Large intestine (tissue), 3 donors: ENCODE measurements at regions not wholly inside any gene's neighbourhood (a gene's known extent, or its start where the extent isn't known, plus 50 kb on each side); places are given as distances from the start of the nearest gene placed in this dataset.

ENCODE experiments used
- DNase-seq, 2 donors: peaks; one replicate each; pipeline versions ENCODE4 v3.0.0 to v3.0.0-alpha.2; 2013
- H3K27ac ChIP-seq: one replicate; pipeline ENCODE4 v1.5.1; 2013; ENCODE audit warnings: low read length
- H3K27me3 ChIP-seq: 2 replicates; pipeline ENCODE4 v1.6.1; 2013; ENCODE audit warnings: low read length; ENCODE audit not compliant: control insufficient read depth, insufficient read depth
- H3K36me3 ChIP-seq: 2 replicates; pipeline ENCODE4 v1.6.1; 2013; ENCODE audit warnings: low read length; ENCODE audit not compliant: control insufficient read depth, insufficient read depth
- H3K4me1 ChIP-seq: one replicate; pipeline ENCODE4 v1.6.1; 2013; ENCODE audit warnings: low read length; ENCODE audit not compliant: control insufficient read depth, insufficient read depth
- H3K4me3 ChIP-seq: one replicate; pipeline ENCODE4 v1.5.1; 2013; ENCODE audit warnings: low read length
- H3K9me3 ChIP-seq: one replicate; pipeline ENCODE4 v1.6.1; 2013; ENCODE audit warnings: mild to moderate bottlenecking, low read depth, low read length, moderate library complexity; ENCODE audit not compliant: control insufficient read depth
- WGBS: methylation state at CpG from one replicate; pipeline ENCODE4 v1.1.5; 2013; ENCODE audit warnings: low lambda C conversion rate; ENCODE audit not compliant: insufficient coverage; 5-methylcytosine and 5-hydroxymethylcytosine counted together

DNA sequence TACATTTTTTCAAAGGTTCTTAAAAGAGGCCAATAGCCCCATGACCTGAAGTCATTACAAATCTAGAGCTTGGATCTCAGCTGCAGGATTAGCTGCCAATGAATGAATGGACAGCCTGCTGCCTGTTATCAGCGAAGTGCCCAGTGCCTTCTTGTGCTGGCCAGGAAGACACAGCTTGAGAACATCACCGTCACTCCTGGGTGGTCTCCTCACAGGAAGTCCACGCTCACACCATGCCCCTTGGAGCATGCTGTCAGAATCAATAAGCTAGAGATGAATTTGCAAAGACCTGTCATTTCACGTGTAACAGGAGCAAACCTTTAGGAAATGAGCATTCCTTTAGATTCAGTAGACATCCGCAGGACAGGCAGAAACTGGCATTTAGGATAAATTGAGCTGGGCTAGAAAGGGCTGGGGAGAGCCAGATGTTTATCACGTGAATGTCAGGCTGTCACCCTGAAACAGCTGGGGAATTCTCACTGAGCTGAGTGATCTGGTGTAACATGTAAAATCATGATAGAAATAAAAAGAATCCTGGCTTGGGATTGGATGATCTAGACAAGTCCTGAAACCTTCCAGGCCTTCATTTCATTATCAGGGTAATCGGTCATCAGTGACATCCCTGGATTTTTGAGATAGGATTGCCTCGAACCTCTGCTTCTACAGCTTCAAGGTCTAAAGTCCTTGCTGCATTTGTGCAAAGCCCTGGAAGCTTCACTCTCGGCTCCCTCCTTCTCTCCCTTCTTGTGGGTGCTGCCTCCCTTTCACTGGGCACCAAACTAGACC lies 49.9 kb upstream of the MEDAG start:
- H3K36me3 ChIP-seq, result no peaks in the 10 kb centered on the region
- H3K27ac ChIP-seq, result no peak overlapping the region
- H3K4me3 ChIP-seq, result no peak overlapping the region
- DNase-seq, result peak in 1 of 2 donors; percentile 27
- no peaks in the 10 kb centered on the region for H3K27me3 ChIP-seq
- H3K9me3 ChIP-seq, result peaks cover 4% of the 10 kb centered on the region
- peaks cover 3% of the 10 kb centered on the region for H3K4me1 ChIP-seq
- WGBS, result 68% methylated on average over 5 of the region's 9 CpGs
